ENCODE measurements at regions not wholly inside any gene's neighbourhood (a gene's known extent, or its start where the extent isn't known, plus 50 kb on each side); places are given as distances from the start of the nearest gene placed in this dataset.

- DNase-seq (ENCODE audit: insufficient read length, low spot score) (no peak), FAIRE-seq (no peak)
- TF ChIP-seq, protein P1, sequence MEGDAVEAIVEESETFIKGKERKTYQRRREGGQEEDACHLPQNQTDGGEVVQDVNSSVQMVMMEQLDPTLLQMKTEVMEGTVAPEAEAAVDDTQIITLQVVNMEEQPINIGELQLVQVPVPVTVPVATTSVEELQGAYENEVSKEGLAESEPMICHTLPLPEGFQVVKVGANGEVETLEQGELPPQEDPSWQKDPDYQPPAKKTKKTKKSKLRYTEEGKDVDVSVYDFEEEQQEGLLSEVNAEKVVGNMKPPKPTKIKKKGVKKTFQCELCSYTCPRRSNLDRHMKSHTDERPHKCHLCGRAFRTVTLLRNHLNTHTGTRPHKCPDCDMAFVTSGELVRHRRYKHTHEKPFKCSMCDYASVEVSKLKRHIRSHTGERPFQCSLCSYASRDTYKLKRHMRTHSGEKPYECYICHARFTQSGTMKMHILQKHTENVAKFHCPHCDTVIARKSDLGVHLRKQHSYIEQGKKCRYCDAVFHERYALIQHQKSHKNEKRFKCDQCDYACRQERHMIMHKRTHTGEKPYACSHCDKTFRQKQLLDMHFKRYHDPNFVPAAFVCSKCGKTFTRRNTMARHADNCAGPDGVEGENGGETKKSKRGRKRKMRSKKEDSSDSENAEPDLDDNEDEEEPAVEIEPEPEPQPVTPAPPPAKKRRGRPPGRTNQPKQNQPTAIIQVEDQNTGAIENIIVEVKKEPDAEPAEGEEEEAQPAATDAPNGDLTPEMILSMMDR (IDR thresholded peaks at IDR 0.05; ENCODE audit: insufficient read depth, missing control alignments), result no peak
Observed at GRCh38 chr13:26899202-26899601, 138.6 kb upstream of the GPR12 start.

GRCh38 chr13:26897706-26898550 is 137.3 kb upstream of the GPR12 start:
- TF ChIP-seq, protein P1 (IDR thresholded peaks at IDR 0.05; ENCODE audit: insufficient read depth, missing control alignments), result no peak

DNA sequence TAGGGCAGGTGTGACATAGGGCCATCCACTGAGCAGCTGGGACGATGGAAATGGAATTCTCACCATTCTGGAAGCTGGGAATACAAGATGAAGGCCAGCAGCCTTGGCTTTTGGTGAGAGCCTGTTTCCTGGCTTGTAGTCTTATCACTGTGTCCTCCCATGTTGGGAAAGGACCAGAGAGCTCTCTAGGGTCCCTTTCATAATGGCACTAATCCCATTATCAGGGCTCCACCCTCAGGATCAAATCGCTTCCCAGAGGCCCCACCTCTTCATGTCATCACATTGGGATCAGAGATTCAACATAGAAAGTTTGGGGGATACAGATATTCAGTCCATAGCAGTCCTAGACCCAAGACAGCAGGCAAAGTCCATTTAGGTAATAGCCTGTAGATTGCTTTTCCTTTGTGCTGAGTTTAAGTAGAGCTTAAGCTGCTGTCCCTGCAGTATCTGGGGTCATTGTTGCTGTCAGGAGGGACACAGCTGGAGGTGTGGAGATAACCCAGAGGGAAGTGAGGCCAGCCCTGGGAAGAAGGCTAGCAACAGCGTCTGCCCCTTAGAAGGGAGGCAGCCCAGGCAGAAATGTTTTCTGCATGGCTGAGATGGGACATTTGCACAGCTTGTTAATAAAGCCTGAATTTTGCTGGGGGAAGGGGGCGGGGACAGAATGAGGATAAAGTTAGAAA is 136.5 kb upstream of the GPR12 start:
- TF ChIP-seq, protein P1 (IDR thresholded peaks at IDR 0.05; ENCODE audit: insufficient read depth, missing control alignments), result no peak
- no peak for DNase-seq (ENCODE audit: insufficient read length, low spot score)
- FAIRE-seq, result no peak

More at GRCh38 chr13:26897706-26898550, 137.3 kb upstream of the GPR12 start:
- no peak for FAIRE-seq
- no peak for DNase-seq (ENCODE audit: insufficient read length, low spot score)

DNA sequence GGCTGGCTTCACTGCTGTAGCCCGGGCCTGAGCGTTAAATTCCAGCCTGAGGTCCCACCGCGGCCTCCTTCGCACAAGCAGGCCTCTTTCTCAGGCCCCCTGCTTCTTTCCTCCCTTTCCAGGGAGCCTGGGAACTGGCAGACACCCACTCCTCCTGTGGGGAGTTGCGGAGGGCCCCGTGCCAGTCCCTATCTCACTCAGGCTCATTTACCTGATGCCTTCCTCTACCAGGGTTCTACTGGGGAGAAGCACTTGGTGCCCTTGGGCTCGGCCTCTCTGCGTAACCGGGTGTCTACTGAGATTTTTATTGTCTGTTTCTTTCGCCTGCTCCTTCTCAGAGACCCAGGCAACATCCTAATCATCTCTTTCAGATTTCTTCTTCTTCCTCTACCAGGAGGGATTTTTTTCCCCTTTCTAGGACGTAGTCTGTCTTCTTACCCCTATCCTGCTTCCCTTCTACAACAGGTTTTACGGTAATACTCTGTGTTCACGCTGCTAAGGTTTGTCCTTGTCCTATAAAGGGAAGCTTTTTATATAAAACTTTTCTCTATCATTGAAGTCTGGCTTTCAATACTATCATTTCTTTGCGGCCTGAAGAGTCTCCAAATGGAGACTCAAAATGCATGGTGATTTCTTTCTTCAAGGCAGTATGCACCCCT is 135.4 kb upstream of the GPR12 start:
- DNase-seq (ENCODE audit: insufficient read length, low spot score) (no peak), FAIRE-seq (no peak)
- TF ChIP-seq, protein P1 (IDR thresholded peaks at IDR 0.05; ENCODE audit: insufficient read depth, missing control alignments), result no peak

DNA sequence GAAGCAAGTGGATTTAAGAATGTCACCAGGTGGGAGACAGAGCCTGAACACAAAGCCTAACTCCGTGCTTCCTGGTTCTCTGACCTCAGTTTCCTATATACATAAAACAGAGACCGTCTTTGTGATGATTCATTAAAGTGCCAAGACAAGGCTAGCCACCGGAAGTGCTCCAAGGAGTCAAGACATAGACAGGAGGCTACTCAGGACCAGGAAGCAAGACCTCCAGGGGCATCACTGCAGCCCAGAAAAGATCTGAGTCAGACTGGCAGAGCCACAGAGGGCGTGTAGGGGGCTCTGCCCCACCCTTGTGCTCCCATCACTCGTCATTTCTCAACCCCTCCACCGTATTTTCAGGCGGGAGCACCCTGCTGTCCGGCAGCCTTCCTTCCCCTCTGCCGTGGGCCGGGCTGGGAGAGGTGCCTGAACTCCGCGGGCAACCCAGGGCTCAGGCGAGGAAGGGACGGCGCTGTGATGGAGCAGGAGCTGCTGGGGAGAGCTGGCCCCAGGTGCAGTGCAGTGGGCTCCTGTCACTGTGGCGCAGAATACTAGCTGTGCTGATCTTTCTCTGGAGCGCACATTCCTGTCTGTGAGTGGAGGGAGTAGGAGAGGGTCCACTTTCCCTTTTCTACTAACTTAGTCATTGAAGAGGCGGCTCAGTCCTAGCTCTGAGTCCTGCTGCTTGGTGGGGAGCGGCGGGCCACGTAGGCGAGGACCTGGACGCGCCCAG is 134.7 kb upstream of the GPR12 start:
- DNase-seq (ENCODE audit: insufficient read length, low spot score) (no peak), FAIRE-seq (no peak)
- TF ChIP-seq, protein P1 (IDR thresholded peaks at IDR 0.05; ENCODE audit: insufficient read depth, missing control alignments), result no peak

DNA sequence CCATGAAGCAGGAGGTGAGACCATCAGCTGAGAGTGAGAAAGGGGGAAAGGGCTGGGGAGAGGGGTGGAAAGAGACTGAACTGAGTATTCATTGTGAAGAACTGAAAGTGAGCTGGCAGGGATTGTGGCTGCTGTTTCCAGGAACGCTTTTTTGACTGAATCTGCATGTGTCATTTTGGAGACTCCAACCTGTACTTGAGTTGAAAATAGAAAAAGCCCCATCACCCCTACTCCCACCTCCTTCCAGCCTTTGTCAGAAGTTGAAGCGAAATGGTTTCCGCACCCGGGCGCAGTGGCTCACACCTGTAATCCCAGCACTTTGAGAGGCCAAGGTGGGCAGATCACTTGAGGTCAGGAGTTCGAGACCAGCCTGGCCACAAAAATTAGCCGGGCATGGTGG is 128.0 kb upstream of the GPR12 start:
- no peak for FAIRE-seq
- TF ChIP-seq, protein P1 (IDR thresholded peaks at IDR 0.05; ENCODE audit: insufficient read depth, missing control alignments), result no peak
- no peak for DNase-seq (ENCODE audit: insufficient read length, low spot score)

Measured in D721Med (cell line).